ENCODE measurements at regions not wholly inside any gene's neighbourhood (a gene's known extent, or its start where the extent isn't known, plus 50 kb on each side); places are given as distances from the start of the nearest gene placed in this dataset.

DNA sequence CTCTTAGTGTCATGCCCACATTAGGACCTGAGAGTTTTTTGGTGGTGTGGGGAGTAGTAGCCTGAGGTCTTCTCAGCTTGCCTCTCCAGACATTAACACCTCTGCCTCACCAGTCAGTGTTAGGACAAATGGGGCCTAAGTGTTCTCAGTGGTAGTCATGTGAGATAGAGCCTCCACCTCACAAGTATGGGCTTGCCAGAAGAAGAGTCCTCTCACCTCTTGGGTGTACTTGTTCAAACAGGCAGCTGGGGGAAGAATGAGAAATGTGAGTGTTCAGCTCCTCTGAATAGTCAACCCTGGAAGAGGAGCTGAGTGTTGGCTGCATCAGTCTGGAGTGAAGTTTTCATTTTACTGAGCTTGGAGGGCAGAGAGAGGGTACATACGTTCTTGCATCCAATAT, 464.6 kb downstream of the POM121L12 start:
- BruUV-seq (replicated peaks) = no TSS peak
- WGBS (ENCODE audit: low lambda C conversion rate) = 0% methylated on average over 1 of the region's 1 CpG
- Histone ChIP-seq H2AFZ (ENCODE audit: low read length) (no peak overlapping the region), H3K36me3 (replicated peaks in 1 of 2; ENCODE audit: control insufficient read depth in 1 of 2, insufficient read depth in 2 of 2, low read length in 2 of 2) (no peaks in the 10 kb centered on the region), H3K79me2 (ENCODE audit: insufficient read depth, low read length) (no peaks in the 10 kb centered on the region), H3K9ac (ENCODE audit: insufficient read depth, low read depth, low read length) (no peak overlapping the region), H3K27ac (ENCODE audit: extremely low read length, insufficient read depth, low read length) (no peak overlapping the region), H3K4me2 (ENCODE audit: low read depth, low read length) (no peak overlapping the region), H3K9me3 (ENCODE audit: low read length) (peaks cover 58% of the 10 kb centered on the region), H4K20me1 (ENCODE audit: insufficient read depth, low read length) (no peaks in the 10 kb centered on the region), H3K4me1 (ENCODE audit: insufficient read depth, low read length) (no peaks in the 10 kb centered on the region), H3K27me3 (ENCODE audit: control insufficient read depth in 1 of 2, insufficient read depth in 2 of 2, low read length in 2 of 2) (no peaks in the 10 kb centered on the region), H3K4me3 (replicated peaks in 1 of 3; ENCODE audit: insufficient read depth in 1 of 3, low read depth in 2 of 3, low read length in 3 of 3) (no peak overlapping the region)
- TF ChIP-seq, protein P1, sequence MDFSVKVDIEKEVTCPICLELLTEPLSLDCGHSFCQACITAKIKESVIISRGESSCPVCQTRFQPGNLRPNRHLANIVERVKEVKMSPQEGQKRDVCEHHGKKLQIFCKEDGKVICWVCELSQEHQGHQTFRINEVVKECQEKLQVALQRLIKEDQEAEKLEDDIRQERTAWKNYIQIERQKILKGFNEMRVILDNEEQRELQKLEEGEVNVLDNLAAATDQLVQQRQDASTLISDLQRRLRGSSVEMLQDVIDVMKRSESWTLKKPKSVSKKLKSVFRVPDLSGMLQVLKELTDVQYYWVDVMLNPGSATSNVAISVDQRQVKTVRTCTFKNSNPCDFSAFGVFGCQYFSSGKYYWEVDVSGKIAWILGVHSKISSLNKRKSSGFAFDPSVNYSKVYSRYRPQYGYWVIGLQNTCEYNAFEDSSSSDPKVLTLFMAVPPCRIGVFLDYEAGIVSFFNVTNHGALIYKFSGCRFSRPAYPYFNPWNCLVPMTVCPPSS (IDR thresholded peaks at IDR 0.05) = no peak
- TF ChIP-seq, protein P2, sequence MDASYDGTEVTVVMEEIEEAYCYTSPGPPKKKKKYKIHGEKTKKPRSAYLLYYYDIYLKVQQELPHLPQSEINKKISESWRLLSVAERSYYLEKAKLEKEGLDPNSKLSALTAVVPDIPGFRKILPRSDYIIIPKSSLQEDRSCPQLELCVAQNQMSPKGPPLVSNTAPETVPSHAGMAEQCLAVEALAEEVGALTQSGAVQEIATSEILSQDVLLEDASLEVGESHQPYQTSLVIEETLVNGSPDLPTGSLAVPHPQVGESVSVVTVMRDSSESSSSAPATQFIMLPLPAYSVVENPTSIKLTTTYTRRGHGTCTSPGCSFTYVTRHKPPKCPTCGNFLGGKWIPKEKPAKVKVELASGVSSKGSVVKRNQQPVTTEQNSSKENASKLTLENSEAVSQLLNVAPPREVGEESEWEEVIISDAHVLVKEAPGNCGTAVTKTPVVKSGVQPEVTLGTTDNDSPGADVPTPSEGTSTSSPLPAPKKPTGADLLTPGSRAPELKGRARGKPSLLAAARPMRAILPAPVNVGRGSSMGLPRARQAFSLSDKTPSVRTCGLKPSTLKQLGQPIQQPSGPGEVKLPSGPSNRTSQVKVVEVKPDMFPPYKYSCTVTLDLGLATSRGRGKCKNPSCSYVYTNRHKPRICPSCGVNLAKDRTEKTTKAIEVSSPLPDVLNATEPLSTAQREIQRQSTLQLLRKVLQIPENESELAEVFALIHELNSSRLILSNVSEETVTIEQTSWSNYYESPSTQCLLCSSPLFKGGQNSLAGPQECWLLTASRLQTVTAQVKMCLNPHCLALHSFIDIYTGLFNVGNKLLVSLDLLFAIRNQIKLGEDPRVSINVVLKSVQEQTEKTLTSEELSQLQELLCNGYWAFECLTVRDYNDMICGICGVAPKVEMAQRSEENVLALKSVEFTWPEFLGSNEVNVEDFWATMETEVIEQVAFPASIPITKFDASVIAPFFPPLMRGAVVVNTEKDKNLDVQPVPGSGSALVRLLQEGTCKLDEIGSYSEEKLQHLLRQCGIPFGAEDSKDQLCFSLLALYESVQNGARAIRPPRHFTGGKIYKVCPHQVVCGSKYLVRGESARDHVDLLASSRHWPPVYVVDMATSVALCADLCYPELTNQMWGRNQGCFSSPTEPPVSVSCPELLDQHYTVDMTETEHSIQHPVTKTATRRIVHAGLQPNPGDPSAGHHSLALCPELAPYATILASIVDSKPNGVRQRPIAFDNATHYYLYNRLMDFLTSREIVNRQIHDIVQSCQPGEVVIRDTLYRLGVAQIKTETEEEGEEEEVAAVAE (CRISPR knock-in tag; IDR thresholded peaks at IDR 0.05; ENCODE audit: borderline replicate concordance) = no peak
- TF ChIP-seq, protein P3, sequence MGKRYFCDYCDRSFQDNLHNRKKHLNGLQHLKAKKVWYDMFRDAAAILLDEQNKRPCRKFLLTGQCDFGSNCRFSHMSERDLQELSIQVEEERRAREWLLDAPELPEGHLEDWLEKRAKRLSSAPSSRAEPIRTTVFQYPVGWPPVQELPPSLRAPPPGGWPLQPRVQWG (CRISPR knock-in tag; IDR thresholded peaks at IDR 0.05; ENCODE audit: borderline replicate concordance, low read depth) = no peak
- no peak for TF ChIP-seq ZNF557 (CRISPR knock-in tag; IDR thresholded peaks at IDR 0.05)
- POLR2A ChIA-PET = no interaction called here
- intact Hi-C loops (cut with micrococcal nuclease; ENCODE audit: unreplicated experiment) = no loop called here
- CTCF ChIA-PET (ENCODE audit: low intra/inter-chr PET ratio, low total read pairs) = no interaction called here
- DNase-seq (ENCODE audit: low spot score) (no peak), ATAC-seq (no peak), FAIRE-seq (no peak)
- in situ Hi-C loops (cut with HindIII; ENCODE audit: extremely low pct_ligation_motif_present, low pct_unique_long_range_greater_than_20kb) = no loop called here

All from HepG2 (cell line).